ENCODE measurements at regions not wholly inside any gene's neighbourhood (a gene's known extent, or its start where the extent isn't known, plus 50 kb on each side); places are given as distances from the start of the nearest gene placed in this dataset.
A peak's percentile ranks its signal among the peaks of the same experiment; 100 is the strongest.

DNA sequence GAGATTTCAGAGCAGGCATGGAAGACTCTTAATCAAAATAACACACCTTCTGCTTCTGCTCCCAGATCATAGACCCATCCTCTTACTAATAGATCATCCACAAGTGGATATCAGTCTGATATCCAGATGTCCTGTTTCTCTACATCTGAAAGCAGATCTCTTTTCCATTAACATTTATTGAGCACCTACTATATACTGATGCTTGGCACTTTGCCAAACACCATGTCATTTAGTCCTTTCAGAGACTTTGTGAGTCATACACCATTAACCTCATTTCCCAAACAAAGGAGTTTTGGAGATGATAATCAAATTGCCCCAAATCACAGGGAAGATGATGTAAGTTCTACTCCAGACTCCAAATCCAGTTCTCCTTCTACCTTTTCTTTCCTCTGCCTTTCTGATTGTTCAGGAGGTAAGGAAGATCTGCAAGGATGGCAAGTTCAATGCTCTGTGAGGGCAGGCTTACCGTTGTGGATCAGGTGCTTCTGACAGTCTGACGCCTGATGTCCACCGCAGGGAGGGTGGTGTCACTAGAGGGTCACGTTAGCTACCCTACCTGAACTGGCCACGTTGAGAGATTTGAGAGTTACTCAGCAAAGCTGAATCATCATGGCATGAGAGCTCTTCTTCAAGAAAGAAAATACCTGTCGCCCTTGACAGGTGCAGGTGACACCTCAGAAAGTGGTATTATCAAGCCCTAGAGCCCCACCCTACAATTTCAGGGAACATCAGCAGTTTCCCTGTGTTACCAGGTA, 269.6 kb upstream of the ZMIZ1 start:
- H3K27ac Mint-ChIP-seq, result no peak overlapping the region
- POLR2A ChIA-PET, result no interaction called here
- no peak for DNase-seq
- H3K9me3 Mint-ChIP-seq, result no peaks in the 10 kb centered on the region
- H3K27me3 Mint-ChIP-seq, result peaks cover 0 to 14% (median 3%) of the 10 kb centered on the region in 5 donors
- no peak overlapping the region for H3K4me3 Mint-ChIP-seq
- no peak for ATAC-seq
- no peaks in the 10 kb centered on the region for H3K36me3 Mint-ChIP-seq
- peaks cover 0 to 4% (median 0%) of the 10 kb centered on the region in 4 donors for H3K4me1 Mint-ChIP-seq

GRCh38 chr10:78800006-78800405, 268.8 kb upstream of the ZMIZ1 start:
- no peak for ATAC-seq
- POLR2A ChIA-PET, result no interaction called here
- DNase-seq, result no peak
- Mint-ChIP-seq H3K27me3 (peaks cover 0 to 14% (median 3%) of the 10 kb centered on the region in 5 donors), H3K36me3 (no peaks in the 10 kb centered on the region), H3K4me3 (no peak overlapping the region), H3K27ac (no peak overlapping the region), H3K4me1 (peaks cover 0 to 4% (median 0%) of the 10 kb centered on the region in 4 donors), H3K9me3 (no peaks in the 10 kb centered on the region)

DNA sequence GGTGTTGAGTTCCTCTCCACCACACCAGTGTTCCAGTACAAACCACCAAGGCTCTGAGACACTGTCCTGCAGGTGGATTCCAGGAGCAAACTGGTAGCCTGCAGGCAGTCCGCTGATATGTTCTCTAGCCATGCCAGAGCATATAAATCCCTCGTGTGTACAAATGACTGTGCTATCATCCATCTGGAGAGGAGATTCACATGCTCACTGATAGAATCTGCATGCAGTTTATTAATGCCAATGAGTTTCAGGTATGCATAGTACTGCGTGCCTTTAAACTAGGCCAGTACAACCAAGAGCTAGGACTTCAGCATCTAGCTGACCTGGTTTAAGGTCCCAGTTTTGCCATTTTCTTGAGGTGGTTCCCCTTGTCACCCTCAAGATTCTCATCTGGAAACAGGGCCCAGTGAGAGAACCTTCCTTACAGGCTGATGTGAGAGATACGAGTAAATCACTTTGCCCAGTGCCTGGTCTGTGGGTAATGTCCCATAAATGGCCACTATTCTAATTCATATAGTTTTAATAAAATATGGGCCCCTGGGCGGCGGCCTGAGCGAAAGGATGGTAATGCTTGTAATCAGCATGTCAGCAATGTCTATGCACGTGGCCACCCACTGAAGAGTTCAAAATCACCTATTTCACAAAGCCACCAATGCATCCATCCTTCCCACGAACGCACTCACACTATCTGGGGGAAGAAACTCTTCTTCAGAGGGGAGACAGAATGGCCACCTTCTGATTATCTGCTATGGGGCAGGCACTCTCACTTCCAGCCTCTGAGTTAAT, 268.0 kb upstream of the ZMIZ1 start:
- peaks cover 0 to 14% (median 3%) of the 10 kb centered on the region in 5 donors for H3K27me3 Mint-ChIP-seq
- H3K4me1 Mint-ChIP-seq, result peaks cover 0 to 4% (median 0%) of the 10 kb centered on the region in 4 donors
- no peaks in the 10 kb centered on the region for H3K9me3 Mint-ChIP-seq
- ATAC-seq, result no peak
- no peak for DNase-seq
- H3K4me3 Mint-ChIP-seq, result no peak overlapping the region
- no peak overlapping the region for H3K27ac Mint-ChIP-seq
- POLR2A ChIA-PET, result no interaction called here
- no peaks in the 10 kb centered on the region for H3K36me3 Mint-ChIP-seq

- peaks cover 0 to 4% (median 0%) of the 10 kb centered on the region in 4 donors for H3K4me1 Mint-ChIP-seq
- no peak overlapping the region for H3K4me3 Mint-ChIP-seq
- POLR2A ChIA-PET, result no interaction called here
- H3K27ac Mint-ChIP-seq, result no peak overlapping the region
- H3K36me3 Mint-ChIP-seq, result no peaks in the 10 kb centered on the region
- no peaks in the 10 kb centered on the region for H3K9me3 Mint-ChIP-seq
- H3K27me3 Mint-ChIP-seq, result peaks cover 0 to 14% (median 3%) of the 10 kb centered on the region in 5 donors
- ATAC-seq (no peak), DNase-seq (no peak)
Measured at GRCh38 chr10:78802431-78802830, 266.3 kb upstream of the ZMIZ1 start.

DNA sequence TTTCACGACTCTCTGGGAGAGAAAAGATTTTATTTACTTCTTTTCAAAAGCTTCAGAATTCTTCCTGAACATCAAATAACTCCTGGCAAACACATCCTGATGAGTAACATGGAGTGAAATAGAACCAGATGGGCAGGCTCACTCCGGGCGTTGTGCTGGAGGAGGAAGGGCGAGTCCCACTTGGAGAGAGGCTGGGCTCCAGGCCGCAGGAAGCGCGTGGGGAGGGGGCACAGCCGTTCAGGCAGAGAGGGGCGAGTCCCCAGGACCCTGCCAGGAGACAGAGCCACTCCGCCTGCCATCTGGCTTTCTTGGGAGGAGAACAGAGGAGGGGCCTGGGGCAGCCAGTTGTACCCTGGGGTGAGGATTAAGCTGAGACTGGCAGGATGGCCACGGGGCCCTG, 265.9 kb upstream of the ZMIZ1 start:
- no peak for DNase-seq
- POLR2A ChIA-PET, result no interaction called here
- no peak overlapping the region for H3K27ac Mint-ChIP-seq
- H3K4me1 Mint-ChIP-seq, result peaks cover 0 to 4% (median 0%) of the 10 kb centered on the region in 4 donors
- H3K27me3 Mint-ChIP-seq, result peaks cover 0 to 14% (median 4%) of the 10 kb centered on the region in 5 donors
- H3K36me3 Mint-ChIP-seq, result no peaks in the 10 kb centered on the region
- no peak overlapping the region for H3K4me3 Mint-ChIP-seq
- no peak for ATAC-seq
- no peaks in the 10 kb centered on the region for H3K9me3 Mint-ChIP-seq

- H3K27ac Mint-ChIP-seq, result peak overlapping the region in 2 of 10 donors; percentile 60 to 76
- H3K9me3 Mint-ChIP-seq, result no peaks in the 10 kb centered on the region
- H3K36me3 Mint-ChIP-seq, result no peaks in the 10 kb centered on the region
- H3K4me1 Mint-ChIP-seq, result peaks cover 0 to 4% (median 0%) of the 10 kb centered on the region in 4 donors
- ATAC-seq (no peak), DNase-seq (no peak)
- peaks cover 0 to 14% (median 4%) of the 10 kb centered on the region in 5 donors for H3K27me3 Mint-ChIP-seq
- H3K4me3 Mint-ChIP-seq, result no peak overlapping the region
- POLR2A ChIA-PET, result no interaction called here
Measured at GRCh38 chr10:78803710-78804109, 265.1 kb upstream of the ZMIZ1 start.

DNA sequence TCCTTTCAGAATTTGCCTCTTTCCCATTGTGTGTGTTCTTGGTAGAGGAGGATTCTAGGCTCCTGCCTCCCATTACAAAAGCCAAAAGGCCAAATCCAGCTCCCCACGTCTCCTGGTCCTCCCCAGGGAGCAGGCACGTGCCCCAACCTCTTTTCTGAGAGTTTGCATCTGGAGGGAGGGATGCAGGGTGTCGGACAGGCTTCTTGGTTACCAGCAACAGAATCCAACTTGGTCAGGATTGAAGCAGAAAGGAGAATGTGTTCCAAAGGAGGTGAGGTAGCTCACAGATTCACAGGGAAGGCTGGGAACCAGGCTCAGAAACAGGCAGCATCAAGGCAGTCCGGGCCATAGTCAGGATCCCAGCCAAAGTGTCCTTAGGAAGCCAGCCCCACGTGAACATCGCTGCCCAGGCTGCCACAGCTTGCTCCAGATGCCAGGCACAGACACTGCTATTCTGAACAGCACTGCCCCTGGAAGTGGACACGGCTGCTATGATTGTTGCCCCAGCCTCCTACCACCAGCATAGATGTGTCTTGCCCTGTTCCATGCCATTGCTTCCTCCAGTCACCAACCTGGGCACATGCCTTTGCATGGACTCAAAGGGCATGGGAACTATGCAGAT, 264.2 kb upstream of the ZMIZ1 start:
- H3K27ac Mint-ChIP-seq, result no peak overlapping the region
- H3K27me3 Mint-ChIP-seq, result peaks cover 0 to 14% (median 4%) of the 10 kb centered on the region in 5 donors
- DNase-seq, result no peak
- H3K36me3 Mint-ChIP-seq, result no peaks in the 10 kb centered on the region
- peaks cover 0 to 4% (median 0%) of the 10 kb centered on the region in 4 donors for H3K4me1 Mint-ChIP-seq
- no peaks in the 10 kb centered on the region for H3K9me3 Mint-ChIP-seq
- ATAC-seq, result no peak
- POLR2A ChIA-PET, result no interaction called here
- H3K4me3 Mint-ChIP-seq, result no peak overlapping the region

DNA sequence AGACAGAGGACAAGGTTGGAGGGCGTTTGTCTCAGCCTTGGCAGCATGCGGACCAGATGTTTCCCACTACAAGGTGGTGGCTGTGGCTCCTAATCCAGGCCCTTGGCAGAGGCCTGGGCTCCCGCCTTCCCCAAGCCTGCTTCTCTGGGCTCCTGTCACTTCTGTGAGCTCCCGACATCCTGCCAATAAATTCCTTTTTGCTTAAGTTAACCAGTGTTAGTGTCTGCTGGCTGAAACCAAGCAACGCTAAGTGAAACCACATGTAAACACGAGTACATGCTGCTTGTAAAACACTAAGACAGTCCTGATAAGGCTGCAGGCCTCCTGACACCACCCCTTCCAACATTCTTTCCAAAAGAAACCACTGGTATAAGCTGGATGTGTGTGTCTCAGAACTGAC, 263.6 kb upstream of the ZMIZ1 start:
- ATAC-seq, result no peak
- Mint-ChIP-seq H3K27ac (no peak overlapping the region), H3K36me3 (no peaks in the 10 kb centered on the region), H3K27me3 (peaks cover 0 to 10% (median 4%) of the 10 kb centered on the region in 5 donors), H3K4me3 (no peak overlapping the region), H3K9me3 (no peaks in the 10 kb centered on the region), H3K4me1 (peaks cover 0 to 6% (median 0%) of the 10 kb centered on the region in 4 donors)
- no peak for DNase-seq
- POLR2A ChIA-PET, result no interaction called here

DNA sequence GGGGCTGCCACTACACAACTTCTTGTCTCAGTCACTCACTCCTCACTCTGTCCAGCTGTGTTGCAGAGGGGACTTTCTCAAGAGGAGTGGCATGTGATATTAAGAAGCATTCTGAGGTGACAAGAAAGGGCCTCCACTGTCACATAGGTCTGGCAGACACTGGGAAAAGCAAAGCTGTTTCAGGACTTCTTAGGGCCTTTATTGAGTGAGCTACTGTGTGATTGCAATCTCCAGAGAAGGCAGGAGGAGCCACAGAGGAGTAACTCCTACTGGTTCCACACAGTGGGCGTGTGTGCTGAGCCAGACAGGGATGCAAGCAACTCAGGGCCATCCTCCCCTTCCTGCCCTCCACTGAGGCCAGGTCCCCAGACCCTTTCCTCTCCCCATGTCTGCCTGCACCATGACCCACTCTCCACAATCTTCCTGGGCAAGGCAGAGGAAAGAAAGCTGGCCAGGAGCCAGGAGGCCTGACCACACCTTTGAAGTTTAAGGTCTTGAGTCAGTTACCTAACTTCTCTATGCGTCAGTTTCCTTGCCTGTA, 262.0 kb upstream of the ZMIZ1 start:
- no peak overlapping the region for H3K4me3 Mint-ChIP-seq
- DNase-seq, result no peak
- POLR2A ChIA-PET, result no interaction called here
- peaks cover 0 to 6% (median 0%) of the 10 kb centered on the region in 4 donors for H3K4me1 Mint-ChIP-seq
- H3K9me3 Mint-ChIP-seq, result no peaks in the 10 kb centered on the region
- peaks cover 0 to 9% (median 2%) of the 10 kb centered on the region in 5 donors for H3K27me3 Mint-ChIP-seq
- peak overlapping the region in 1 of 10 donors; percentile 43 for H3K27ac Mint-ChIP-seq
- H3K36me3 Mint-ChIP-seq, result no peaks in the 10 kb centered on the region
- no peak for ATAC-seq

- no peak overlapping the region for H3K27ac Mint-ChIP-seq
Measured at GRCh38 chr10:78807504-78808203, 261.1 kb upstream of the ZMIZ1 start.

DNA sequence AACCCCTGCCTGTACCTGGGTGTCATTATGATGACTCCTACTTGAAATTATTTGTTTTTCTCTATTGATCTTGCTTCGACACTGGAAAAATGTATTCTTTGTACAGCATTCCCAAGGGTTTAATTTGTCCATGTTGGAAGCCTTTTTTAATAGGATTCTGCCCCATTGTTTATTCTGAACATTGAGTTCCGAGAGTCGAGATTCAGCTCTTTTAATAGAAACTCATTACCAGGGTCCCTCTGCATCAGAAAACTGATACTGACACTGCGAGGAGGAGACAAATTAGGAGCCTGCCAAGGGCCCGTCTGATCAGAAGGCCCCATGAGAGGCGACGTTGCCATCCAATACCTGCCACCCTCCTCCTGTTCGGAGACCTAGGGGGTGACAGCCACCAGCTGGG, 260.5 kb upstream of the ZMIZ1 start:
- POLR2A ChIA-PET, result no interaction called here
- Mint-ChIP-seq H3K27ac (no peak overlapping the region), H3K36me3 (no peaks in the 10 kb centered on the region), H3K4me1 (peaks cover 0 to 6% (median 0%) of the 10 kb centered on the region in 4 donors), H3K9me3 (no peaks in the 10 kb centered on the region), H3K4me3 (no peak overlapping the region), H3K27me3 (peaks cover 0 to 8% (median 2%) of the 10 kb centered on the region in 5 donors)
- ATAC-seq, result no peak
- DNase-seq, result no peak

More at GRCh38 chr10:78807504-78808203, 261.1 kb upstream of the ZMIZ1 start:
- DNase-seq (no peak), ATAC-seq (no peak)
- Mint-ChIP-seq H3K4me3 (no peak overlapping the region), H3K27me3 (peaks cover 0 to 8% (median 2%) of the 10 kb centered on the region in 5 donors), H3K9me3 (no peaks in the 10 kb centered on the region), H3K4me1 (peaks cover 0 to 6% (median 0%) of the 10 kb centered on the region in 4 donors), H3K36me3 (no peaks in the 10 kb centered on the region)
- POLR2A ChIA-PET, result no interaction called here

- Mint-ChIP-seq H3K27me3 (peaks cover 0 to 12% (median 2%) of the 10 kb centered on the region in 5 donors), H3K27ac (peak overlapping the region in 1 of 10 donors; percentile 87), H3K9me3 (peaks cover 0 to 1% (median 0%) of the 10 kb centered on the region in 9 donors), H3K4me3 (no peak overlapping the region), H3K4me1 (peaks cover 0 to 5% (median 0%) of the 10 kb centered on the region in 4 donors), H3K36me3 (no peaks in the 10 kb centered on the region)
- no peak for DNase-seq
- no peak for ATAC-seq
- POLR2A ChIA-PET, result no interaction called here
Measured at GRCh38 chr10:78808736-78809367, 259.9 kb upstream of the ZMIZ1 start.
